HEK293 (cell line): ENCODE measurements at regions not wholly inside any gene's neighbourhood (a gene's known extent, or its start where the extent isn't known, plus 50 kb on each side); places are given as distances from the start of the nearest gene placed in this dataset.

Source experiments
- ZNF140 ChIP-seq: fragments of 450-650 bp; formaldehyde crosslinking; IDR thresholded peaks from 2 replicates; pipeline ENCODE4 v1.5.1; 2016; ENCODE audit warnings: missing biosample characterization, missing genetic modification characterization
- TF ChIP-seq, protein P1 (sequence below): fragments of 450-650 bp; formaldehyde crosslinking; IDR thresholded peaks from 2 replicates; pipeline ENCODE4 v1.5.1; 2016; ENCODE audit warnings: missing biosample characterization, missing genetic modification characterization
- TF ChIP-seq, protein P2 (sequence below): fragments of 450-650 bp; formaldehyde crosslinking; IDR thresholded peaks from 2 replicates; pipeline ENCODE4 v1.5.1; 2016; ENCODE audit warnings: missing biosample characterization, missing genetic modification characterization

DNA sequence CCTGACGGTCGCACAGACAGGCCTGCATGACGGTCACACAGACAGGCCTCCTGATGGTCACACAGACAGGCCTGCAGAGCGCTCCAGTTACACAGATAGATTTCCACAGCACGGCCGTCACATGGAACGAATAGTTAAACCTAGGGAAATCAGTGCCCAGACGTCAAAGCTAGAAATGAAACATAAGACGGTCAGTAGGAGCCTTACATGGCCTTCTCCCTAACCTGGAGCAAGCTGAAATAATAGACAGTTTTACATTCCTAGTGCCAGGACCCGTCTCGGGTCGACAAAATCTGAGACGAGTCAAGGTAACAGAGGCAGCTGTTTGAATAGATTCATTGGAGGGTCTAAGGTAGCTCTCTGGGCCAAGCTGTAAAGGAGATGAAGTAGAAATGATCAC lies 126.9 kb downstream of the MTNR1A start:
- TF ChIP-seq, protein P1, sequence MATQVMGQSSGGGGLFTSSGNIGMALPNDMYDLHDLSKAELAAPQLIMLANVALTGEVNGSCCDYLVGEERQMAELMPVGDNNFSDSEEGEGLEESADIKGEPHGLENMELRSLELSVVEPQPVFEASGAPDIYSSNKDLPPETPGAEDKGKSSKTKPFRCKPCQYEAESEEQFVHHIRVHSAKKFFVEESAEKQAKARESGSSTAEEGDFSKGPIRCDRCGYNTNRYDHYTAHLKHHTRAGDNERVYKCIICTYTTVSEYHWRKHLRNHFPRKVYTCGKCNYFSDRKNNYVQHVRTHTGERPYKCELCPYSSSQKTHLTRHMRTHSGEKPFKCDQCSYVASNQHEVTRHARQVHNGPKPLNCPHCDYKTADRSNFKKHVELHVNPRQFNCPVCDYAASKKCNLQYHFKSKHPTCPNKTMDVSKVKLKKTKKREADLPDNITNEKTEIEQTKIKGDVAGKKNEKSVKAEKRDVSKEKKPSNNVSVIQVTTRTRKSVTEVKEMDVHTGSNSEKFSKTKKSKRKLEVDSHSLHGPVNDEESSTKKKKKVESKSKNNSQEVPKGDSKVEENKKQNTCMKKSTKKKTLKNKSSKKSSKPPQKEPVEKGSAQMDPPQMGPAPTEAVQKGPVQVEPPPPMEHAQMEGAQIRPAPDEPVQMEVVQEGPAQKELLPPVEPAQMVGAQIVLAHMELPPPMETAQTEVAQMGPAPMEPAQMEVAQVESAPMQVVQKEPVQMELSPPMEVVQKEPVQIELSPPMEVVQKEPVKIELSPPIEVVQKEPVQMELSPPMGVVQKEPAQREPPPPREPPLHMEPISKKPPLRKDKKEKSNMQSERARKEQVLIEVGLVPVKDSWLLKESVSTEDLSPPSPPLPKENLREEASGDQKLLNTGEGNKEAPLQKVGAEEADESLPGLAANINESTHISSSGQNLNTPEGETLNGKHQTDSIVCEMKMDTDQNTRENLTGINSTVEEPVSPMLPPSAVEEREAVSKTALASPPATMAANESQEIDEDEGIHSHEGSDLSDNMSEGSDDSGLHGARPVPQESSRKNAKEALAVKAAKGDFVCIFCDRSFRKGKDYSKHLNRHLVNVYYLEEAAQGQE (tag by site-specific recombination) = no peak
- TF ChIP-seq ZNF140 = no peak
- TF ChIP-seq, protein P2, sequence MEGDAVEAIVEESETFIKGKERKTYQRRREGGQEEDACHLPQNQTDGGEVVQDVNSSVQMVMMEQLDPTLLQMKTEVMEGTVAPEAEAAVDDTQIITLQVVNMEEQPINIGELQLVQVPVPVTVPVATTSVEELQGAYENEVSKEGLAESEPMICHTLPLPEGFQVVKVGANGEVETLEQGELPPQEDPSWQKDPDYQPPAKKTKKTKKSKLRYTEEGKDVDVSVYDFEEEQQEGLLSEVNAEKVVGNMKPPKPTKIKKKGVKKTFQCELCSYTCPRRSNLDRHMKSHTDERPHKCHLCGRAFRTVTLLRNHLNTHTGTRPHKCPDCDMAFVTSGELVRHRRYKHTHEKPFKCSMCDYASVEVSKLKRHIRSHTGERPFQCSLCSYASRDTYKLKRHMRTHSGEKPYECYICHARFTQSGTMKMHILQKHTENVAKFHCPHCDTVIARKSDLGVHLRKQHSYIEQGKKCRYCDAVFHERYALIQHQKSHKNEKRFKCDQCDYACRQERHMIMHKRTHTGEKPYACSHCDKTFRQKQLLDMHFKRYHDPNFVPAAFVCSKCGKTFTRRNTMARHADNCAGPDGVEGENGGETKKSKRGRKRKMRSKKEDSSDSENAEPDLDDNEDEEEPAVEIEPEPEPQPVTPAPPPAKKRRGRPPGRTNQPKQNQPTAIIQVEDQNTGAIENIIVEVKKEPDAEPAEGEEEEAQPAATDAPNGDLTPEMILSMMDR (tag by site-specific recombination) = no peak
